Kidney epithelial cell (primary cell): ENCODE measurements at regions not wholly inside any gene's neighbourhood (a gene's known extent, or its start where the extent isn't known, plus 50 kb on each side); places are given as distances from the start of the nearest gene placed in this dataset.
"Not testable (repeated sequence)": the region's sequence is repeated elsewhere in the genome, so short reads cannot be mapped to it uniquely, and the experiment has no call there.

Experiments used
- DNase-seq: peaks from one replicate; pipeline ENCODE4 v3.0.0-alpha.2; 2010; ENCODE audit warnings: low read depth
- H3K27me3 ChIP-seq: 2 replicates; pipeline ENCODE4 v1.6.0; 2011; ENCODE audit warnings: low read length; ENCODE audit not compliant: control insufficient read depth, insufficient read depth
- H3K36me3 ChIP-seq: 2 replicates; pipeline ENCODE4 v1.5.1; 2011; ENCODE audit warnings: low read length; ENCODE audit not compliant: control insufficient read depth, insufficient read depth
- H3K4me3 ChIP-seq: 2 replicates; pipeline ENCODE4 v1.5.1; 2011; ENCODE audit warnings: low read depth, mild to moderate bottlenecking, control low read depth, low read length
- CTCF ChIP-seq: IDR thresholded peaks from 2 replicates; pipeline ENCODE4 v1.5.1; 2011; ENCODE audit warnings: mild to moderate bottlenecking, moderate library complexity, low read length, control low read depth, inconsistent platforms; ENCODE audit not compliant: insufficient read depth, poor library complexity, severe bottlenecking

DNA sequence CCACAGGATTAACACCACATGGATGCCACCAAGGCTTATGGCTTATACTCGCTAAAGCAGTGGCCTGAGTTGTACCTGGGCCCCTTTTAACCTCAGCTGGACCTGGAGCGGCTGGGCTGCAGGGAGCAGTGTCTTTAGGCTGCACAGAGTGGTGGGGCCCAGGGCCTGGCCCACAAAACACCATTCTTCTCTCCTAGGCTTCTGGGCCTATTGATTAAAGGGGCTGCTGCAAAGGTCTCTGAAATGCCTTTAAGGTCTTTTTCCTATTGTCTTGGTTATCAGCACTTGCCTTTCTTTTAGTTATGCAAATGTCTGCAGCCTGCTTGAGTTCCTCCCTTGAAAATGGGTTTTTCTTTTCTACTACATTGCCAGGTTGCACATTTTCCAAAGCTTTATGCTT is 973.9 kb upstream of the PRR20A start:
- no peaks in the 10 kb centered on the region for H3K36me3 ChIP-seq
- H3K4me3 ChIP-seq, result no peak overlapping the region
- no peak for TF ChIP-seq CTCF
- no peak for DNase-seq
- no peaks in the 10 kb centered on the region for H3K27me3 ChIP-seq

- H3K4me3 ChIP-seq, result no peak overlapping the region
- no peaks in the 10 kb centered on the region for H3K27me3 ChIP-seq
- DNase-seq, result no peak
- TF ChIP-seq CTCF, result no peak
- H3K36me3 ChIP-seq, result no peaks in the 10 kb centered on the region
Measured at GRCh38 chr13:56168581-56168980, 972.1 kb upstream of the PRR20A start.

- H3K4me3 ChIP-seq, result no peak overlapping the region
- no peak for TF ChIP-seq CTCF
- no peaks in the 10 kb centered on the region for H3K27me3 ChIP-seq
- no peaks in the 10 kb centered on the region for H3K36me3 ChIP-seq
- no peak for DNase-seq
Measured at GRCh38 chr13:56173346-56173745, 967.4 kb upstream of the PRR20A start.

- TF ChIP-seq CTCF, result no peak
- no peak overlapping the region for H3K4me3 ChIP-seq
- H3K36me3 ChIP-seq, result no peaks in the 10 kb centered on the region
- no peak for DNase-seq
- no peaks in the 10 kb centered on the region for H3K27me3 ChIP-seq
Measured at GRCh38 chr13:56182598-56182997, 958.1 kb upstream of the PRR20A start.

- Histone ChIP-seq H3K36me3 (no peaks in the 10 kb centered on the region), H3K4me3 (no peak overlapping the region), H3K27me3 (no peaks in the 10 kb centered on the region)
- TF ChIP-seq CTCF, result no peak
- no peak for DNase-seq
Measured at GRCh38 chr13:56187331-56187730, 953.4 kb upstream of the PRR20A start.

- H3K4me3 ChIP-seq, H3K36me3 ChIP-seq, H3K27me3 ChIP-seq, DNase-seq: not testable (repeated sequence)
Measured at GRCh38 chr13:56188582-56188981, 952.1 kb upstream of the PRR20A start.

DNA sequence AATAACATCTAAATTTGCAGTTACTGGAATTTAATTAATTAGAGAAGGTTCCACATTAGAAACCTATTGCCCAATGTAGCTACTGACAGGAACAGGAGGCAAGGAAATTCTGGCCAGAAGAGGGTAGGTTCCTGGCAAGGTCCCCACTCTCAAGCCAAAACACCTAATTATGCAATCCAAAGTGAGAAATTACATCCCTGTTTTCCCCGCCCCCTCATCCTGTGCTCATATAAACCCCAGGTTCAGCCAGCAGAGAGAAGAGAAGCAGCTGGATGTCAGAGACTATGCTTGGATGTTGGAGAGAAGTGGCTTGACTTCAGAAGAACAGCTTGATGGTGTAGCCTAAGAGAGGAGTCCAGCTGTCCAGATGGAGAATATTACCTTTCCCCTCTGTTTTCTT is 951.3 kb upstream of the PRR20A start:
- TF ChIP-seq CTCF, result no peak
- Histone ChIP-seq H3K27me3 (no peaks in the 10 kb centered on the region), H3K4me3 (no peak overlapping the region), H3K36me3 (no peaks in the 10 kb centered on the region)
- DNase-seq, result no peak
